ENCODE measurements at regions not wholly inside any gene's neighbourhood (a gene's known extent, or its start where the extent isn't known, plus 50 kb on each side); places are given as distances from the start of the nearest gene placed in this dataset.

GRCh38 chr15:62334536-62334935 lies 169.5 kb upstream of the C2CD4B start:
- no peak overlapping the region for H3K4me3 ChIP-seq
- no peaks in the 10 kb centered on the region for H3K4me1 ChIP-seq
- no peak for TF ChIP-seq POLR2A (IDR thresholded peaks at IDR 0.05)
- TF ChIP-seq CTCF (IDR thresholded peaks at IDR 0.05) = no peak
- ATAC-seq = no peak
- H3K27ac ChIP-seq = no peak overlapping the region
- no peak for DNase-seq
- no peaks in the 10 kb centered on the region for H3K27me3 ChIP-seq
- intact Hi-C loops (cut with DNase I) = no loop called here
- H3K36me3 ChIP-seq (replicated peaks in 1 of 2; ENCODE audit: insufficient read depth in 1 of 2, low read depth in 2 of 2) = no peaks in the 10 kb centered on the region
- no peaks in the 10 kb centered on the region for H3K9me3 ChIP-seq

GRCh38 chr15:62337934-62338333 lies 172.8 kb upstream of the C2CD4B start:
- intact Hi-C loops (cut with DNase I) = no loop called here
- TF ChIP-seq POLR2A (IDR thresholded peaks at IDR 0.05) = no peak
- TF ChIP-seq CTCF (IDR thresholded peaks at IDR 0.05) = no peak
- Histone ChIP-seq H3K36me3 (replicated peaks in 1 of 2; ENCODE audit: insufficient read depth in 1 of 2, low read depth in 2 of 2) (no peaks in the 10 kb centered on the region), H3K27ac (no peak overlapping the region), H3K27me3 (no peaks in the 10 kb centered on the region), H3K4me3 (no peak overlapping the region), H3K9me3 (no peaks in the 10 kb centered on the region), H3K4me1 (no peaks in the 10 kb centered on the region)
- no peak for DNase-seq
- ATAC-seq = no peak
- WGBS, 2 donors = 77 to 84% methylated on average over 4 of the region's 4 CpGs

- WGBS, 2 donors = 78 to 94% methylated on average over 1 of the region's 1 CpG
- Histone ChIP-seq H3K27me3 (no peaks in the 10 kb centered on the region), H3K9me3 (no peaks in the 10 kb centered on the region), H3K4me3 (no peak overlapping the region), H3K4me1 (no peaks in the 10 kb centered on the region), H3K27ac (no peak overlapping the region), H3K36me3 (replicated peaks in 1 of 2; ENCODE audit: insufficient read depth in 1 of 2, low read depth in 2 of 2) (no peaks in the 10 kb centered on the region)
- no peak for TF ChIP-seq CTCF (IDR thresholded peaks at IDR 0.05)
- TF ChIP-seq POLR2A (IDR thresholded peaks at IDR 0.05) = no peak
- intact Hi-C loops (cut with DNase I) = no loop called here
- DNase-seq (no peak), ATAC-seq (no peak)
These were observed 173.4 kb upstream of the C2CD4B start for GRCh38 chr15:62338497-62338896.

- Histone ChIP-seq H3K4me3 (no peak overlapping the region), H3K36me3 (replicated peaks in 1 of 2; ENCODE audit: insufficient read depth in 1 of 2, low read depth in 2 of 2) (no peaks in the 10 kb centered on the region), H3K9me3 (no peaks in the 10 kb centered on the region), H3K27me3 (no peaks in the 10 kb centered on the region), H3K4me1 (no peaks in the 10 kb centered on the region), H3K27ac (no peak overlapping the region)
- DNase-seq (no peak), ATAC-seq (no peak)
- intact Hi-C loops (cut with DNase I) = no loop called here
- 93 to 97% methylated on average over 4 to 9 of the region's 9 CpGs for WGBS, 2 donors
- TF ChIP-seq POLR2A (IDR thresholded peaks at IDR 0.05) (no peak), CTCF (IDR thresholded peaks at IDR 0.05) (no peak)
These were observed 177.9 kb upstream of the C2CD4B start for GRCh38 chr15:62342959-62343358.

GRCh38 chr15:62343397-62343796 lies 178.3 kb upstream of the C2CD4B start:
- intact Hi-C loops (cut with DNase I) = no loop called here
- 84 to 87% methylated on average over 10 of the region's 10 CpGs for WGBS, 2 donors
- H3K4me3 ChIP-seq = no peak overlapping the region
- H3K27ac ChIP-seq = no peak overlapping the region
- no peaks in the 10 kb centered on the region for H3K27me3 ChIP-seq
- no peaks in the 10 kb centered on the region for H3K4me1 ChIP-seq
- H3K9me3 ChIP-seq = no peaks in the 10 kb centered on the region
- H3K36me3 ChIP-seq (replicated peaks in 1 of 2; ENCODE audit: insufficient read depth in 1 of 2, low read depth in 2 of 2) = no peaks in the 10 kb centered on the region
- ATAC-seq (no peak), DNase-seq (no peak)
- TF ChIP-seq CTCF (IDR thresholded peaks at IDR 0.05) (no peak), POLR2A (IDR thresholded peaks at IDR 0.05) (no peak)

Data from body of pancreas (tissue), 4 donors.